ENCODE measurements at regions not wholly inside any gene's neighbourhood (a gene's known extent, or its start where the extent isn't known, plus 50 kb on each side); places are given as distances from the start of the nearest gene placed in this dataset.

GRCh38 chr2:65486802-65487201, 54.4 kb upstream of the SPRED2 start:
- H4K5ac ChIP-seq (ENCODE audit: insufficient read length, low read depth, low read length), result no peak overlapping the region
- H3K23me2 ChIP-seq (ENCODE audit: low read depth, low read length), result no peaks in the 10 kb centered on the region
- CTCF ChIA-PET (ENCODE audit: partially characterized antibody), result no interaction called here
- no peak overlapping the region for H3K14ac ChIP-seq (ENCODE audit: insufficient read length)
- H2BK12ac ChIP-seq (ENCODE audit: low read depth, low read length), result no peak overlapping the region
- no peak overlapping the region for H2BK15ac ChIP-seq (ENCODE audit: low read length)
- no peak overlapping the region for H2BK20ac ChIP-seq (ENCODE audit: low read length)
- H3K79me2 ChIP-seq (ENCODE audit: control insufficient read depth in 1 of 2, insufficient read depth in 2 of 2, low read length in 2 of 2), result no peaks in the 10 kb centered on the region
- H3K4me1 ChIP-seq (replicated peaks in 1 of 4; ENCODE audit: control insufficient read depth in 3 of 4, insufficient read depth in 4 of 4, low read length in 3 of 4), result peaks cover 0 to 7% (median 0%) of the 10 kb centered on the region in 4 experiments; a peak in 1 of 7 replicates
- no peaks in the 10 kb centered on the region for H4K20me1 ChIP-seq (replicated peaks in 1 of 2; ENCODE audit: control insufficient read depth in 1 of 2, insufficient read depth in 2 of 2, low read length in 2 of 2)
- H3K56ac ChIP-seq (replicated peaks; ENCODE audit: insufficient read length, low read depth, low read length), result no peak overlapping the region
- no peak overlapping the region for H2AFZ ChIP-seq (ENCODE audit: low read length)
- H3K18ac ChIP-seq (ENCODE audit: extremely low read depth, low read length), result no peak overlapping the region
- WGBS, 2 experiments (ENCODE audit: extremely low coverage in 1 of 2, insufficient coverage in 1 of 2, insufficient read length in 1 of 2, insufficient replicate concordance in 2 of 2, low coverage in 1 of 2, low lambda C conversion rate in 2 of 2, missing lambda C conversion rate in 1 of 2), result 90% methylated on average over 4 of the region's 4 CpGs; no CpG with 5 or more reads in 1 of the 2 experiments
- H2BK120ac ChIP-seq (replicated peaks; ENCODE audit: low read depth, low read length), result no peak overlapping the region
- H2AK5ac ChIP-seq (ENCODE audit: low read depth, low read length), result no peak overlapping the region
- no peak overlapping the region for H4K8ac ChIP-seq (ENCODE audit: extremely low read depth, insufficient read depth, low read length)
- no peak overlapping the region for H3K27ac ChIP-seq (ENCODE audit: low read depth, low read length)
- H3K4me2 ChIP-seq (ENCODE audit: insufficient read depth in 1 of 2, low read depth in 2 of 2, low read length in 2 of 2), result no peak overlapping the region
- no peaks in the 10 kb centered on the region for H3K36me3 ChIP-seq (ENCODE audit: control insufficient read depth in 2 of 4, insufficient read depth in 4 of 4, low read length in 3 of 4)
- POLR2A ChIA-PET (ENCODE audit: partially characterized antibody), result no interaction called here
- H3K79me1 ChIP-seq (ENCODE audit: low read depth, low read length), result no peaks in the 10 kb centered on the region
- no peak overlapping the region for H3K23ac ChIP-seq (ENCODE audit: insufficient read length)
- DNase-seq (ENCODE audit: low read depth in 1 of 2, low spot score in 2 of 2) (no peak), FAIRE-seq (no peak)
- H2BK5ac ChIP-seq (ENCODE audit: low read depth, low read length), result no peak overlapping the region
- H3K27me3 ChIP-seq (replicated peaks in 1 of 4; ENCODE audit: control insufficient read depth in 3 of 4, extremely low read depth in 1 of 4, insufficient read depth in 3 of 4, low read length in 3 of 4), result no peaks in the 10 kb centered on the region
- H3K9me3 ChIP-seq (ENCODE audit: insufficient read depth in 2 of 2, low read depth in 1 of 2, low read length in 1 of 2), result no peaks in the 10 kb centered on the region
- no peak overlapping the region for H3K4me3 ChIP-seq (ENCODE audit: extremely low read depth in 1 of 4, insufficient read depth in 2 of 4, low read depth in 3 of 4, low read length in 4 of 4)
- H4K91ac ChIP-seq (replicated peaks; ENCODE audit: insufficient read length, low read length), result no peak overlapping the region
- no peak overlapping the region for H3K9ac ChIP-seq (replicated peaks in 1 of 4; ENCODE audit: extremely low read depth in 1 of 4, low read depth in 3 of 4, low read length in 3 of 4)
- no peak overlapping the region for H3K4ac ChIP-seq (replicated peaks; ENCODE audit: insufficient read length, low read depth, low read length)
- TF ChIP-seq MAFK (IDR thresholded peaks at IDR 0.05; ENCODE audit: low read depth, low read length) (no peak), KDM5A (IDR thresholded peaks at IDR 0.05; ENCODE audit: low read length) (no peak), KDM1A (IDR thresholded peaks at IDR 0.05; ENCODE audit: borderline replicate concordance, low read length) (no peak), SP4 (IDR thresholded peaks at IDR 0.05; ENCODE audit: low read length) (no peak), PHF8 (conservative IDR thresholded peaks at IDR 0.05; ENCODE audit: low read depth, low read length) (no peak), HDAC2 (IDR thresholded peaks at IDR 0.05; ENCODE audit: borderline replicate concordance in 1 of 2, low read depth in 2 of 2, low read length in 2 of 2) (no peak), SP2 (IDR thresholded peaks at IDR 0.05; ENCODE audit: low read length) (no peak), RNF2 (IDR thresholded peaks at IDR 0.05; ENCODE audit: borderline replicate concordance, low read depth, low read length, missing control alignments, poor library complexity, severe bottlenecking) (no peak), TBP (IDR thresholded peaks at IDR 0.05; ENCODE audit: low read depth, low read length) (no peak), TEAD4 (IDR thresholded peaks at IDR 0.05; ENCODE audit: low read depth, low read length) (no peak), BRCA1 (IDR thresholded peaks at IDR 0.05; ENCODE audit: low read depth, low read length) (no peak), TCF12 (IDR thresholded peaks at IDR 0.05; ENCODE audit: low read depth, low read length) (no peak), JUND (IDR thresholded peaks at IDR 0.05; ENCODE audit: low read length) (no peak), SIN3A (conservative IDR thresholded peaks at IDR 0.05 in 1 of 2, IDR thresholded peaks at IDR 0.05 in 1 of 2; ENCODE audit: low read depth in 1 of 2, low read length in 2 of 2) (no peak)
- TF ChIP-seq, protein P1, sequence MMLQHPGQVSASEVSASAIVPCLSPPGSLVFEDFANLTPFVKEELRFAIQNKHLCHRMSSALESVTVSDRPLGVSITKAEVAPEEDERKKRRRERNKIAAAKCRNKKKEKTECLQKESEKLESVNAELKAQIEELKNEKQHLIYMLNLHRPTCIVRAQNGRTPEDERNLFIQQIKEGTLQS (IDR thresholded peaks at IDR 0.05; ENCODE audit: insufficient read depth, low read depth, low read length), result no peak
